GM12875 (cell line): ENCODE measurements at regions not wholly inside any gene's neighbourhood (a gene's known extent, or its start where the extent isn't known, plus 50 kb on each side); places are given as distances from the start of the nearest gene placed in this dataset.

Experiments
- H3K4me3 ChIP-seq: one replicate; pipeline ENCODE4 v1.5.1; 2011; ENCODE audit warnings: low read depth, low read length, control low read depth
- TF ChIP-seq, protein P1 (sequence below): IDR thresholded peaks from 2 replicates; pipeline ENCODE4 v1.5.1; 2011; ENCODE audit warnings: low read depth, mild to moderate bottlenecking, control low read depth, inconsistent platforms, low read length, moderate library complexity, borderline replicate concordance; ENCODE audit not compliant: insufficient read depth

DNA sequence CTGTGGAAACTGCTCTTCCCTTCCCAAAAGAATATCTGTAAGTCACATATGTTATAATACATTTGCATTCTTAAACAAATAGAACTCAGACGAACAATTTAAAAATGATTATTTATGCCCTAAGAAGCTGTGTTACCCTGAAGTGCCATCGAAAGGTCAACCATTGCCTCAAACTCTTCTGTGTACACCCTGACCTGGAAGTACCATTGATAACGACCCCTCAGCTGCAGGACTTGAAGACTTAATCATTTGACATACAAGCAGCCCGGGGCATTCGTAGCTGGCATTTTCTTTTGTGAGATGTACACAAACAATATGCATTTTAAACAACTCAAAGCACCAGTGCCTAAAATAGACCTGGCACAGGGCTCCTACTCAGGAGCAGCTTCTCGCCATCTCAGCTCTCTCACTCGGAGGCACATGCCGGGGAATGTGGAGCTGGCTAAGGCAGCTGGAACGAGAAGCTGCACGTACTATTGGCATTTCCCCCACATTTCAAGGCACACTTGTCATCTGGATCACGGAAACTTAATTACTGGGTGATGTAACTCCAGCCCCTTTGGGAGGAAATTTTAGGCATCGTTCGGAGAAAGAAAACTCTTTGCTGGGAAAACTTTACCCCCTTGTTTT, 170.0 kb upstream of the GALNT5 start:
- TF ChIP-seq, protein P1, sequence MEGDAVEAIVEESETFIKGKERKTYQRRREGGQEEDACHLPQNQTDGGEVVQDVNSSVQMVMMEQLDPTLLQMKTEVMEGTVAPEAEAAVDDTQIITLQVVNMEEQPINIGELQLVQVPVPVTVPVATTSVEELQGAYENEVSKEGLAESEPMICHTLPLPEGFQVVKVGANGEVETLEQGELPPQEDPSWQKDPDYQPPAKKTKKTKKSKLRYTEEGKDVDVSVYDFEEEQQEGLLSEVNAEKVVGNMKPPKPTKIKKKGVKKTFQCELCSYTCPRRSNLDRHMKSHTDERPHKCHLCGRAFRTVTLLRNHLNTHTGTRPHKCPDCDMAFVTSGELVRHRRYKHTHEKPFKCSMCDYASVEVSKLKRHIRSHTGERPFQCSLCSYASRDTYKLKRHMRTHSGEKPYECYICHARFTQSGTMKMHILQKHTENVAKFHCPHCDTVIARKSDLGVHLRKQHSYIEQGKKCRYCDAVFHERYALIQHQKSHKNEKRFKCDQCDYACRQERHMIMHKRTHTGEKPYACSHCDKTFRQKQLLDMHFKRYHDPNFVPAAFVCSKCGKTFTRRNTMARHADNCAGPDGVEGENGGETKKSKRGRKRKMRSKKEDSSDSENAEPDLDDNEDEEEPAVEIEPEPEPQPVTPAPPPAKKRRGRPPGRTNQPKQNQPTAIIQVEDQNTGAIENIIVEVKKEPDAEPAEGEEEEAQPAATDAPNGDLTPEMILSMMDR: no peak
- no peak overlapping the region for H3K4me3 ChIP-seq

- no peak overlapping the region for H3K4me3 ChIP-seq
- TF ChIP-seq, protein P1: no peak
These were observed 163.8 kb upstream of the GALNT5 start for GRCh38 chr2:157093666-157094065.

GRCh38 chr2:157105372-157105771, 152.1 kb upstream of the GALNT5 start:
- TF ChIP-seq, protein P1: no peak
- no peak overlapping the region for H3K4me3 ChIP-seq

GRCh38 chr2:157106950-157107349, 150.6 kb upstream of the GALNT5 start:
- TF ChIP-seq, protein P1: no peak
- H3K4me3 ChIP-seq: no peak overlapping the region

GRCh38 chr2:157107460-157107859, 150.0 kb upstream of the GALNT5 start:
- TF ChIP-seq, protein P1: no peak
- H3K4me3 ChIP-seq: no peak overlapping the region

DNA sequence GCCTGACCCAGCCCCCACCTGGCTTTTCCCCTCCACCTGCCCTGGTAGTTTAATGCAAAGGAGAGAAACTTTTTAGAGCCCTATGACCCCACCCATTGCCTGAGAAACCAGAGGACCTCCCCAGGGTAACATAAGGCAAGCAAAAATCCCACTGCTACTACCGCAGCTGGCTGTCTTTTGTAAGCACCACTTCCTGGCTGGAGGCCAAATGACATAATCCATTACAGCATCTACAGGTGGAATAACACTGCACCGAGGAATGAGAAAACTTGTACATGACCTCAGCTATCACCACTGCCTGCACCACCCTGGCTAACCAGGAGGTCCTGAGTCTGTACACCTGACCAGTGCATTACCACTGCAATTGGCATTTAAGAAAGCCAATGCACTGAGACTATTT, 149.6 kb upstream of the GALNT5 start:
- TF ChIP-seq, protein P1: no peak
- H3K4me3 ChIP-seq: no peak overlapping the region

DNA sequence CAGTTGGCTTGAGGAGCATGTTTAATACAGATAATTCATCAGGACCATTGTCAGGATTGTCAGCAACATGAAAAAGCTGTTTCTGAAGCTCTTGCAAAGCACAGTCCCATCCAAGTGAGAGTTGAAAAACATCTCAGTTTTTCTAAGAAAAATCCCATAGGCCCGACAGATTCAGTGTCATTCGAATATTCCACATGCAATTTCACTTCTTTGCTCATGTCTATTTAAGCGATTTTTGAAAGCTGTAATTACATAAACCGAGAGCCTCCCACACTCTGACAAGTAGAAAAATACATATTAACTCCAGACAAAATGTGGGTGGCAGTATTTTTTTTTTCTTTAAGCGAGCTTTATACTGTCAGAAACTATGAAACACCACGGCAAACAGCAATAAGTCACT, 134.7 kb upstream of the GALNT5 start:
- no peak overlapping the region for H3K4me3 ChIP-seq
- TF ChIP-seq, protein P1: no peak
